GM12878 (cell line): ENCODE measurements at regions not wholly inside any gene's neighbourhood (a gene's known extent, or its start where the extent isn't known, plus 50 kb on each side); places are given as distances from the start of the nearest gene placed in this dataset.

ENCODE experiments used
- BCL11A ChIP-seq: IDR thresholded peaks from 2 replicates; pipeline ENCODE4 v1.6.1; 2011; ENCODE audit warnings: low read depth, low read length
- CREB1 ChIP-seq: IDR thresholded peaks from 2 replicates; pipeline ENCODE4 v1.6.1; 2012; ENCODE audit warnings: low read depth, mild to moderate bottlenecking, inconsistent platforms
- EZH2 ChIP-seq: IDR thresholded peaks from 2 replicates; pipeline ENCODE4 v1.6.1; 2012; ENCODE audit warnings: low read depth, mild to moderate bottlenecking, control low read depth, inconsistent platforms, low read length, borderline replicate concordance; ENCODE audit not compliant: control insufficient read depth
- GATAD2B ChIP-seq: fragments of 450-650 bp; conservative IDR thresholded peaks from 2 replicates; pipeline ENCODE4 v1.6.1; 2017; ENCODE audit warnings: low read depth, mild to moderate bottlenecking, moderate library complexity
- KAT2A ChIP-seq: conservative IDR thresholded peaks from 2 replicates; pipeline ENCODE4 v1.6.1; 2011; ENCODE audit warnings: low read depth, low read length; ENCODE audit not compliant: control insufficient read depth
- NFIC ChIP-seq: IDR thresholded peaks from 2 replicates; pipeline ENCODE4 v1.6.1; 2012; ENCODE audit warnings: low read depth, mild to moderate bottlenecking, inconsistent platforms, low read length, moderate library complexity
- POLR2A ChIP-seq: IDR thresholded peaks from 2 replicates; pipeline ENCODE4 v1.6.1; 2011; ENCODE audit warnings: low read depth, mild to moderate bottlenecking, low read length
- POLR2AphosphoS5 ChIP-seq: IDR thresholded peaks from 2 replicates; pipeline ENCODE4 v1.6.1; 2011; ENCODE audit warnings: mild to moderate bottlenecking, low read length, inconsistent platforms
- RBBP5 ChIP-seq: fragments of 200-600 bp; sonication (generic); conservative IDR thresholded peaks from 2 replicates; pipeline ENCODE4 v1.6.1; 2016
- SP1 ChIP-seq: IDR thresholded peaks from one replicate; pipeline ENCODE4 v1.6.1; 2011; ENCODE audit warnings: low read depth, low read length
- SREBF2 ChIP-seq: IDR thresholded peaks from 2 replicates; pipeline ENCODE4 v1.6.1; 2012; ENCODE audit warnings: mild to moderate bottlenecking, low read length
- YY1 ChIP-seq: IDR thresholded peaks from 2 replicates; pipeline ENCODE4 v1.6.1; 2011; ENCODE audit warnings: low read depth, mild to moderate bottlenecking, low read length
- ZZZ3 ChIP-seq: IDR thresholded peaks from 2 replicates; pipeline ENCODE4 v1.6.1; 2011; ENCODE audit warnings: low read depth; ENCODE audit not compliant: control insufficient read depth, insufficient read length
- TF ChIP-seq, protein P1 (sequence below), 3 experiments: IDR thresholded peaks in 2 of 3; conservative IDR thresholded peaks in 1 of 3; 2 replicates each; pipeline ENCODE4 v1.5.1; 2011; ENCODE audit warnings: low read depth in 3 of 3, low read length in 3 of 3, mild to moderate bottlenecking in 3 of 3, control low read depth in 2 of 3, moderate library complexity in 2 of 3, inconsistent platforms in 1 of 3, mixed read lengths in 1 of 3; ENCODE audit not compliant: control insufficient read depth in 2 of 3, insufficient read depth in 1 of 3; ENCODE audit errors: extremely low read depth in 1 of 3

DNA sequence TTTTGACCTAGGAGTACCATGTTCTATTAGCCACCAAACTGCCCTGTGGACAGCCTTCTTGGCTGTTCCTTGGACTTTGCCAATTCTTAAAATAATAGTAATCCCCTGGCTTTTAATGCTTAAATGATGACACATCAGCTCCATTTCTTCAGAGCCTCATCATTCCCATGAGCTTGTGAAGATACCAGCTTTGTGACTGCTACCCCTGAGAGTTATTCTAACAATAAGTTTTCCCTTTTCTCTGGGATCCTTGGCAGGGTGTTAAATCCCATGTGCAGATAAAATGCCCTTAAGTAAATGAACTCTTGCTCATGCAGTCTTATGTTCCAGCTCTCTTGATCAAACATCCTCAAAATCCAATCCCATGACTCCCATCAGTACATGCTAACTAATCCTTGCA is 415.3 kb downstream of the CETN3 start:
- TF ChIP-seq, protein P1, sequence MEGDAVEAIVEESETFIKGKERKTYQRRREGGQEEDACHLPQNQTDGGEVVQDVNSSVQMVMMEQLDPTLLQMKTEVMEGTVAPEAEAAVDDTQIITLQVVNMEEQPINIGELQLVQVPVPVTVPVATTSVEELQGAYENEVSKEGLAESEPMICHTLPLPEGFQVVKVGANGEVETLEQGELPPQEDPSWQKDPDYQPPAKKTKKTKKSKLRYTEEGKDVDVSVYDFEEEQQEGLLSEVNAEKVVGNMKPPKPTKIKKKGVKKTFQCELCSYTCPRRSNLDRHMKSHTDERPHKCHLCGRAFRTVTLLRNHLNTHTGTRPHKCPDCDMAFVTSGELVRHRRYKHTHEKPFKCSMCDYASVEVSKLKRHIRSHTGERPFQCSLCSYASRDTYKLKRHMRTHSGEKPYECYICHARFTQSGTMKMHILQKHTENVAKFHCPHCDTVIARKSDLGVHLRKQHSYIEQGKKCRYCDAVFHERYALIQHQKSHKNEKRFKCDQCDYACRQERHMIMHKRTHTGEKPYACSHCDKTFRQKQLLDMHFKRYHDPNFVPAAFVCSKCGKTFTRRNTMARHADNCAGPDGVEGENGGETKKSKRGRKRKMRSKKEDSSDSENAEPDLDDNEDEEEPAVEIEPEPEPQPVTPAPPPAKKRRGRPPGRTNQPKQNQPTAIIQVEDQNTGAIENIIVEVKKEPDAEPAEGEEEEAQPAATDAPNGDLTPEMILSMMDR (IDR thresholded peaks at IDR 0.05 in 2 of 3, conservative IDR thresholded peaks at IDR 0.05 in 1 of 3; ENCODE audit: control insufficient read depth in 2 of 3, extremely low read depth in 1 of 3, insufficient read depth in 1 of 3, low read depth in 3 of 3, low read length in 3 of 3): no peak
- TF ChIP-seq SREBF2 (no peak), POLR2A (no peak), POLR2AphosphoS5 (no peak), SP1 (no peak), NFIC (no peak), YY1 (no peak), ZZZ3 (no peak), CREB1 (no peak), RBBP5 (no peak), KAT2A (no peak), GATAD2B (no peak), BCL11A (no peak), EZH2 (no peak)
